H1 (cell line): ENCODE measurements at regions not wholly inside any gene's neighbourhood (a gene's known extent, or its start where the extent isn't known, plus 50 kb on each side); places are given as distances from the start of the nearest gene placed in this dataset.

Experiments
- CTCF ChIA-PET: fragments of 300-600 bp; sonication (Branson Sonifier 250); formaldehyde crosslinking; loops from one replicate; lab custom pipeline; 2021; ENCODE audit not compliant: partially characterized antibody; lab: Charles Lee
- POLR2A ChIA-PET: fragments of 300-600 bp; sonication (Branson Sonifier 250); formaldehyde crosslinking; loops from one replicate; lab custom pipeline; 2021; ENCODE audit warnings: inconsistent platforms; ENCODE audit not compliant: partially characterized antibody; lab: Charles Lee
- DNase-seq, 2 experiments: peaks; one replicate each; pipeline versions ENCODE4 v3.0.0 to v3.0.0-alpha.2; 2010 to 2022; ENCODE audit warnings: low spot score in 2 of 2, low read depth in 1 of 2, mixed read lengths in 1 of 2
- FAIRE-seq: peaks from 2 replicates; lab custom pipeline; 2011; peaks lifted over from hg19 to GRCh38; lab: Jason Lieb, UNC
- H2AFZ ChIP-seq: 2 replicates; pipeline ENCODE4 v1.8.1; 2012; ENCODE audit warnings: low read length, inconsistent platforms
- H2AK5ac ChIP-seq: 2 replicates; pipeline ENCODE4 v1.6.1; 2013; ENCODE audit warnings: low read depth, low read length
- H2BK120ac ChIP-seq: replicated peaks from 2 replicates; pipeline ENCODE3; 2013; ENCODE audit warnings: low read depth, low read length, inconsistent platforms
- H2BK12ac ChIP-seq: 2 replicates; pipeline ENCODE4 v1.6.1; 2013; ENCODE audit warnings: low read depth, low read length
- H2BK15ac ChIP-seq: 2 replicates; pipeline ENCODE4 v1.6.1; 2013; ENCODE audit warnings: low read length
- H2BK20ac ChIP-seq: 2 replicates; pipeline ENCODE4 v1.6.1; 2013; ENCODE audit warnings: low read length
- H2BK5ac ChIP-seq: 2 replicates; pipeline ENCODE4 v1.6.1; 2013; ENCODE audit warnings: low read depth, low read length
- H3K14ac ChIP-seq: 2 replicates; pipeline ENCODE4 v1.6.1; 2013; ENCODE audit warnings: inconsistent platforms; ENCODE audit not compliant: insufficient read length
- H3K18ac ChIP-seq: 2 replicates; pipeline ENCODE4 v1.6.1; 2013; ENCODE audit warnings: low read length; ENCODE audit errors: extremely low read depth
- H3K23ac ChIP-seq: 2 replicates; pipeline ENCODE4 v1.6.1; 2013; ENCODE audit warnings: inconsistent platforms; ENCODE audit not compliant: insufficient read length
- H3K23me2 ChIP-seq: 2 replicates; pipeline ENCODE4 v1.6.1; 2013; ENCODE audit warnings: low read depth, low read length
- H3K27ac ChIP-seq: 2 replicates; pipeline ENCODE4 v1.6.1; 2011; ENCODE audit warnings: low read depth, low read length, inconsistent platforms
- H3K27me3 ChIP-seq, 4 experiments: replicated peaks in 1 of 4; 1 replicate in 1 of 4; 2 replicates in 3 of 4; pipeline versions ENCODE4 v1.6.1 to v1.8.1; 2011 to 2013; ENCODE audit warnings: low read length in 3 of 4, mild to moderate bottlenecking in 3 of 4, inconsistent platforms in 2 of 4, mixed read lengths in 2 of 4, moderate library complexity in 1 of 4; ENCODE audit not compliant: control insufficient read depth in 3 of 4, insufficient read depth in 3 of 4; ENCODE audit errors: extremely low read depth in 1 of 4
- H3K36me3 ChIP-seq, 4 experiments: 2 replicates each; pipeline versions ENCODE4 v1.6.1 to v1.8.1; 2011 to 2013; ENCODE audit warnings: mild to moderate bottlenecking in 4 of 4, low read length in 3 of 4, moderate library complexity in 2 of 4, control low read depth in 1 of 4, inconsistent platforms in 1 of 4; ENCODE audit not compliant: insufficient read depth in 4 of 4, control insufficient read depth in 2 of 4
- H3K4ac ChIP-seq: replicated peaks from 2 replicates; pipeline ENCODE3; 2013; ENCODE audit warnings: low read length, low read depth, mixed read lengths, inconsistent platforms; ENCODE audit not compliant: insufficient read length
- H3K4me1 ChIP-seq, 4 experiments: replicated peaks in 1 of 4; 1 replicate in 1 of 4; 2 replicates in 3 of 4; pipeline versions ENCODE4 v1.6.1 to v1.8.1; 2011 to 2013; ENCODE audit warnings: low read length in 3 of 4, inconsistent platforms in 2 of 4, mixed read lengths in 1 of 4; ENCODE audit not compliant: insufficient read depth in 4 of 4, control insufficient read depth in 3 of 4
- H3K4me2 ChIP-seq, 2 experiments: 2 replicates each; pipeline versions ENCODE4 v1.6.1 to v1.8.1; 2011 to 2013; ENCODE audit warnings: low read depth in 2 of 2, low read length in 2 of 2, control low read depth in 1 of 2, inconsistent platforms in 1 of 2, mild to moderate bottlenecking in 1 of 2; ENCODE audit not compliant: insufficient read depth in 1 of 2
- H3K4me3 ChIP-seq, 4 experiments: fragments of 200-600, 300-600 bp in 1 of 4; sonication (generic), shearing (Covaris generic), sonication (Bioruptor Twin) in 1 of 4; 2 replicates each; pipeline versions ENCODE4 v1.5.1 to v1.8.1; 2011 to 2016; ENCODE audit warnings: low read length in 4 of 4, low read depth in 3 of 4, control low read depth in 2 of 4, inconsistent platforms in 2 of 4, mild to moderate bottlenecking in 2 of 4, mixed read lengths in 1 of 4, moderate library complexity in 1 of 4; ENCODE audit not compliant: insufficient read depth in 2 of 4; ENCODE audit errors: extremely low read depth in 1 of 4
- H3K56ac ChIP-seq: replicated peaks from 2 replicates; pipeline ENCODE3; 2013; ENCODE audit warnings: low read depth, mild to moderate bottlenecking, mixed read lengths, low read length, inconsistent platforms; ENCODE audit not compliant: insufficient read length
- H3K79me1 ChIP-seq: 2 replicates; pipeline ENCODE4 v1.6.1; 2013; ENCODE audit warnings: low read depth, low read length, control low read depth
- H3K79me2 ChIP-seq, 2 experiments: 2 replicates each; pipeline versions ENCODE4 v1.6.1 to v1.8.1; 2012 to 2013; ENCODE audit warnings: low read length in 2 of 2, mild to moderate bottlenecking in 2 of 2, inconsistent platforms in 1 of 2; ENCODE audit not compliant: insufficient read depth in 2 of 2, control insufficient read depth in 1 of 2
- H3K9ac ChIP-seq, 4 experiments: replicated peaks in 1 of 4; 1 replicate in 1 of 4; 2 replicates in 3 of 4; pipeline versions ENCODE4 v1.6.1 to v1.8.1; 2011 to 2013; ENCODE audit warnings: low read depth in 3 of 4, low read length in 3 of 4, control low read depth in 2 of 4, mild to moderate bottlenecking in 2 of 4, moderate library complexity in 2 of 4, inconsistent platforms in 1 of 4; ENCODE audit errors: extremely low read depth in 1 of 4
- H3K9me3 ChIP-seq, 2 experiments: 2 replicates each; pipeline versions ENCODE4 v1.6.1 to v1.8.1; 2012 to 2013; ENCODE audit warnings: mild to moderate bottlenecking in 2 of 2, moderate library complexity in 2 of 2, control low read depth in 1 of 2, inconsistent platforms in 1 of 2, low read depth in 1 of 2, low read length in 1 of 2, mixed read lengths in 1 of 2; ENCODE audit not compliant: insufficient read depth in 2 of 2
- H4K20me1 ChIP-seq, 2 experiments: replicated peaks in 1 of 2; 2 replicates each; pipeline versions ENCODE3 to v1.8.1; 2011 to 2013; ENCODE audit warnings: inconsistent platforms in 2 of 2, low read length in 2 of 2, mild to moderate bottlenecking in 1 of 2; ENCODE audit not compliant: insufficient read depth in 2 of 2, control insufficient read depth in 1 of 2
- H4K5ac ChIP-seq: 2 replicates; pipeline ENCODE4 v1.6.1; 2013; ENCODE audit warnings: low read length, low read depth, mixed read lengths, inconsistent platforms; ENCODE audit not compliant: insufficient read length
- H4K8ac ChIP-seq: 2 replicates; pipeline ENCODE4 v1.8.0; 2013; ENCODE audit warnings: mild to moderate bottlenecking, moderate library complexity, low read length, inconsistent platforms; ENCODE audit not compliant: insufficient read depth; ENCODE audit errors: extremely low read depth
- H4K91ac ChIP-seq: replicated peaks from 2 replicates; pipeline ENCODE3; 2013; ENCODE audit warnings: low read length, mixed read lengths, inconsistent platforms; ENCODE audit not compliant: insufficient read length
- CHD2 ChIP-seq: IDR thresholded peaks from 2 replicates; pipeline ENCODE4 v1.6.1; 2012; ENCODE audit warnings: low read length, improper control_type of control experiment
- TAF1 ChIP-seq: IDR thresholded peaks from 2 replicates; pipeline ENCODE4 v1.6.1; 2011; ENCODE audit warnings: mild to moderate bottlenecking, low read depth, low read length
- WGBS, 2 experiments: shearing (Covaris generic) in 1 of 2; methylation state at CpG; one replicate each; pipeline versions ENCODE4 v1.1.6 to v1.1.7; 2013 to 2015; ENCODE audit warnings: low lambda C conversion rate in 2 of 2, mixed read lengths in 2 of 2, inconsistent platforms in 1 of 2, low coverage in 1 of 2, missing lambda C conversion rate in 1 of 2; ENCODE audit not compliant: insufficient replicate concordance in 2 of 2, insufficient coverage in 1 of 2, insufficient read length in 1 of 2; ENCODE audit errors: extremely low coverage in 1 of 2, missing lambda C conversion rate in 1 of 2; 5-methylcytosine and 5-hydroxymethylcytosine counted together

GRCh38 chr10:22825841-22826240 lies 102.0 kb upstream of the ARMC3 start:
- Histone ChIP-seq H2BK12ac (no peak overlapping the region), H2BK20ac (no peak overlapping the region), H3K79me1 (no peaks in the 10 kb centered on the region), H2BK120ac (no peak overlapping the region), H3K4ac (no peak overlapping the region), H3K27me3 (no peaks in the 10 kb centered on the region), H3K4me2 (no peak overlapping the region), H3K9me3 (peaks cover 3 to 4% of the 10 kb centered on the region in 2 experiments; a peak in 2 of 4 replicates), H3K56ac (no peak overlapping the region), H4K91ac (no peak overlapping the region), H2AFZ (peak overlapping the region; percentile 83), H3K27ac (no peak overlapping the region), H4K20me1 (no peaks in the 10 kb centered on the region), H3K36me3 (no peaks in the 10 kb centered on the region), H2AK5ac (no peak overlapping the region), H4K8ac (no peak overlapping the region), H3K23ac (no peak overlapping the region), H3K4me3 (no peak overlapping the region), H3K79me2 (no peaks in the 10 kb centered on the region), H3K23me2 (no peaks in the 10 kb centered on the region), H3K4me1 (no peaks in the 10 kb centered on the region), H2BK15ac (no peak overlapping the region), H3K9ac (no peak overlapping the region), H2BK5ac (no peak overlapping the region), H4K5ac (no peak overlapping the region), H3K14ac (no peak overlapping the region), H3K18ac (no peak overlapping the region)
- 67% methylated on average over 6 of the region's 6 CpGs; no CpG with 5 or more reads in 1 of the 2 experiments for WGBS, 2 experiments
- CTCF ChIA-PET, result interaction anchor here (0.6 kb wide), 1 partner anchor 13 kb away, joined by 6 read pairs; no protein-coding TSS in a partner anchor
- POLR2A ChIA-PET, result interaction anchor here (1.0 kb wide), 1 partner anchor 12 kb away, joined by 3 read pairs; no protein-coding TSS in a partner anchor
- no peak for DNase-seq
- FAIRE-seq, result no peak
- TF ChIP-seq TAF1 (0 out of 2 replicates have a peak, but pooled peaks have one; percentile 12), CHD2 (no peak)
